ENCODE measurements at regions not wholly inside any gene's neighbourhood (a gene's known extent, or its start where the extent isn't known, plus 50 kb on each side); places are given as distances from the start of the nearest gene placed in this dataset.

DNA sequence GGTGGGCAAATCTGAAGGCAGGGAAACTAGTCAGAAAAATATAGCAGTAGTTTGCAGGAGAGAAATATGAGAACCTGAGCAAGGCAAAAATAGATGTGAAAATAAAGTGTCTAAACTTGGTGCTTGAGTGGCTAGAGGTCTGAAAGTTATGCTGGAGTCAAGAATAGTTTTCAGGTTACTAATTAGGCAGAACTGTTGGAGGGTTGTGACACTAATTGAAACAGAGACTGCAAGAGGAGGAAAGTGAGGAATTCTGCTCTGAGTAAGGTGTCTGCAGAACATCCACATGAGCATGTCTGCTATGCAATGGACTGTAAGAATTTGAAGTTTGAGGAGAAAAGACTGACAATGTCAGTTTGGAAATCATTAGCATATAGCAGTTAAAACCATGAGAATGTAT, 444.0 kb upstream of the LRRTM1 start:
- peak in 1 of 2 experiments; percentile 25; a peak in 1 of 4 replicates for TF ChIP-seq IKZF2 (IDR thresholded peaks at IDR 0.05)
- TF ChIP-seq ASH2L (IDR thresholded peaks at IDR 0.05; ENCODE audit: borderline replicate concordance, low read depth), result no peak
- TF ChIP-seq, protein P1, sequence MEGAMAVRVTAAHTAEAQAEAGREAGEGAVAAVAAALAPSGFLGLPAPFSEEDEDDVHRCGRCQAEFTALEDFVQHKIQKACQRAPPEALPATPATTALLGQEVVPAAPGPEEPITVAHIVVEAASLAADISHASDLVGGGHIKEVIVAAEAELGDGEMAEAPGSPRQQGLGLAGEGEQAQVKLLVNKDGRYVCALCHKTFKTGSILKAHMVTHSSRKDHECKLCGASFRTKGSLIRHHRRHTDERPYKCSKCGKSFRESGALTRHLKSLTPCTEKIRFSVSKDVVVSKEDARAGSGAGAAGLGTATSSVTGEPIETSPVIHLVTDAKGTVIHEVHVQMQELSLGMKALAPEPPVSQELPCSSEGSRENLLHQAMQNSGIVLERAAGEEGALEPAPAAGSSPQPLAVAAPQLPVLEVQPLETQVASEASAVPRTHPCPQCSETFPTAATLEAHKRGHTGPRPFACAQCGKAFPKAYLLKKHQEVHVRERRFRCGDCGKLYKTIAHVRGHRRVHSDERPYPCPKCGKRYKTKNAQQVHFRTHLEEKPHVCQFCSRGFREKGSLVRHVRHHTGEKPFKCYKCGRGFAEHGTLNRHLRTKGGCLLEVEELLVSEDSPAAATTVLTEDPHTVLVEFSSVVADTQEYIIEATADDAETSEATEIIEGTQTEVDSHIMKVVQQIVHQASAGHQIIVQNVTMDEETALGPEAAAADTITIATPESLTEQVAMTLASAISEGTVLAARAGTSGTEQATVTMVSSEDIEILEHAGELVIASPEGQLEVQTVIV (IDR thresholded peaks at IDR 0.05; ENCODE audit: borderline replicate concordance, partially characterized antibody), result no peak
- no peak for TF ChIP-seq NR2F1 (conservative IDR thresholded peaks at IDR 0.05)
- TF ChIP-seq, protein P2, sequence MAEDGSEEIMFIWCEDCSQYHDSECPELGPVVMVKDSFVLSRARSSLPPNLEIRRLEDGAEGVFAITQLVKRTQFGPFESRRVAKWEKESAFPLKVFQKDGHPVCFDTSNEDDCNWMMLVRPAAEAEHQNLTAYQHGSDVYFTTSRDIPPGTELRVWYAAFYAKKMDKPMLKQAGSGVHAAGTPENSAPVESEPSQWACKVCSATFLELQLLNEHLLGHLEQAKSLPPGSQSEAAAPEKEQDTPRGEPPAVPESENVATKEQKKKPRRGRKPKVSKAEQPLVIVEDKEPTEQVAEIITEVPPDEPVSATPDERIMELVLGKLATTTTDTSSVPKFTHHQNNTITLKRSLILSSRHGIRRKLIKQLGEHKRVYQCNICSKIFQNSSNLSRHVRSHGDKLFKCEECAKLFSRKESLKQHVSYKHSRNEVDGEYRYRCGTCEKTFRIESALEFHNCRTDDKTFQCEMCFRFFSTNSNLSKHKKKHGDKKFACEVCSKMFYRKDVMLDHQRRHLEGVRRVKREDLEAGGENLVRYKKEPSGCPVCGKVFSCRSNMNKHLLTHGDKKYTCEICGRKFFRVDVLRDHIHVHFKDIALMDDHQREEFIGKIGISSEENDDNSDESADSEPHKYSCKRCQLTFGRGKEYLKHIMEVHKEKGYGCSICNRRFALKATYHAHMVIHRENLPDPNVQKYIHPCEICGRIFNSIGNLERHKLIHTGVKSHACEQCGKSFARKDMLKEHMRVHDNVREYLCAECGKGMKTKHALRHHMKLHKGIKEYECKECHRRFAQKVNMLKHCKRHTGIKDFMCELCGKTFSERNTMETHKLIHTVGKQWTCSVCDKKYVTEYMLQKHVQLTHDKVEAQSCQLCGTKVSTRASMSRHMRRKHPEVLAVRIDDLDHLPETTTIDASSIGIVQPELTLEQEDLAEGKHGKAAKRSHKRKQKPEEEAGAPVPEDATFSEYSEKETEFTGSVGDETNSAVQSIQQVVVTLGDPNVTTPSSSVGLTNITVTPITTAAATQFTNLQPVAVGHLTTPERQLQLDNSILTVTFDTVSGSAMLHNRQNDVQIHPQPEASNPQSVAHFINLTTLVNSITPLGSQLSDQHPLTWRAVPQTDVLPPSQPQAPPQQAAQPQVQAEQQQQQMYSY (CRISPR knock-in tag; IDR thresholded peaks at IDR 0.05), result no peak
- 0 out of 2 replicates have a peak, but pooled peaks have one; percentile 10 for TF ChIP-seq RUNX3 (IDR thresholded peaks at IDR 0.05; ENCODE audit: low read length)
- TF ChIP-seq MEF2A (IDR thresholded peaks at IDR 0.05; ENCODE audit: insufficient read depth, low read depth, low read length), result no peak
- H3K9me3 ChIP-seq (replicated peaks; ENCODE audit: control insufficient read depth, insufficient read depth, low read length), result no peaks in the 10 kb centered on the region; the same call in 1 of the 3 replicates
- FAIRE-seq, result peak; percentile 35

More for the DNA sequence above, 444.0 kb upstream of the LRRTM1 start:
- Histone ChIP-seq H2AFZ (ENCODE audit: control insufficient read depth, low read depth, low read length) (no peak overlapping the region), H3K4me1 (ENCODE audit: control insufficient read depth, insufficient read depth, low read length) (no peaks in the 10 kb centered on the region), H3K36me3 (ENCODE audit: control insufficient read depth in 2 of 2, insufficient read depth in 2 of 2, low read length in 1 of 2) (no peaks in the 10 kb centered on the region), H3K4me3 (no peak overlapping the region), H3K4me2 (ENCODE audit: control insufficient read depth, insufficient read depth) (no peak overlapping the region), H3K27me3 (replicated peaks in 1 of 2; ENCODE audit: control insufficient read depth in 2 of 2, insufficient read depth in 2 of 2, low read length in 1 of 2) (no peaks in the 10 kb centered on the region), H3K79me2 (ENCODE audit: control insufficient read depth, insufficient read depth, low read length) (no peaks in the 10 kb centered on the region), H3K27ac (ENCODE audit: control insufficient read depth, insufficient read depth) (no peak overlapping the region), H3K9ac (ENCODE audit: control insufficient read depth, insufficient read depth, low read length) (no peak overlapping the region), H4K20me1 (ENCODE audit: control insufficient read depth, insufficient read depth) (no peaks in the 10 kb centered on the region)
- intact Hi-C loops (cut with micrococcal nuclease; ENCODE audit: unreplicated experiment) (no loop called here), in situ Hi-C loops (cut with MboI) (no loop called here)
- ChIA-PET RAD21 (ENCODE audit: unreplicated experiment) (no interaction called here), POLR2A (no interaction called here), CTCF (interaction anchor here (1.5 kb wide), 1 partner anchor 12 kb away, joined by 3 read pairs; no protein-coding TSS in a partner anchor), SMC1A (ENCODE audit: uncharacterized antibody, unreplicated experiment) (no interaction called here)
- ATAC-seq, result peak; percentile 55
- BruUV-seq (replicated peaks), result no TSS peak
- DNase-seq (ENCODE audit: low read depth, low spot score), result peak; percentile 41
